Aorta (tissue), 5 donors: ENCODE measurements at regions not wholly inside any gene's neighbourhood (a gene's known extent, or its start where the extent isn't known, plus 50 kb on each side); places are given as distances from the start of the nearest gene placed in this dataset.

Experiments
- ATAC-seq: fragments of 200-7000 bp; cut with Tn5 transposase; one replicate; pipeline ENCODE4 v1.9.1; 2022; ENCODE audit warnings: moderate library complexity; ENCODE audit not compliant: low FRiP score
- DNase-seq, 2 donors: peaks; one replicate each; pipeline ENCODE4 v3.0.0-alpha.2; 2020
- H3K27ac ChIP-seq, 2 donors: one replicate each; pipeline ENCODE4 v1.5.1; 2013; ENCODE audit warnings: low read length in 2 of 2, mild to moderate bottlenecking in 2 of 2, moderate library complexity in 2 of 2, control low read depth in 1 of 2, inconsistent platforms in 1 of 2, low read depth in 1 of 2
- H3K27me3 ChIP-seq, 2 donors: one replicate each; pipeline ENCODE4 v1.6.1; 2013; ENCODE audit warnings: control low read depth in 1 of 2, low read length in 1 of 2, mild to moderate bottlenecking in 1 of 2, moderate library complexity in 1 of 2; ENCODE audit not compliant: insufficient read depth in 2 of 2, control insufficient read depth in 1 of 2
- H3K36me3 ChIP-seq, 2 donors: one replicate each; pipeline ENCODE4 v1.6.1; 2013; ENCODE audit warnings: control low read depth in 1 of 2, low read length in 1 of 2, mild to moderate bottlenecking in 1 of 2; ENCODE audit not compliant: insufficient read depth in 2 of 2, control insufficient read depth in 1 of 2
- H3K4me1 ChIP-seq, 2 donors: one replicate each; pipeline ENCODE4 v1.6.1; 2013; ENCODE audit warnings: low read length in 2 of 2, control low read depth in 1 of 2, mild to moderate bottlenecking in 1 of 2, moderate library complexity in 1 of 2; ENCODE audit not compliant: insufficient read depth in 2 of 2, control insufficient read depth in 1 of 2
- H3K4me3 ChIP-seq, 2 donors: one replicate each; pipeline ENCODE4 v1.5.1; 2013; ENCODE audit warnings: low read length in 2 of 2, control low read depth in 1 of 2, mild to moderate bottlenecking in 1 of 2
- H3K9me3 ChIP-seq: one replicate; pipeline ENCODE4 v1.6.1; 2013; ENCODE audit warnings: mild to moderate bottlenecking, low read length; ENCODE audit not compliant: control insufficient read depth
- WGBS, 2 donors: extraction: QIAGEN DNeasy Blood & Tissue Kit; methylation state at CpG; one replicate each; pipeline ENCODE4 v1.1.7; 2013; 5-methylcytosine and 5-hydroxymethylcytosine counted together
- intact Hi-C, 2 donors: fragments of 100-400 bp; cut with DNase I; formaldehyde crosslinking; loops; one replicate each; pipeline versions ENCODE4 v1.14.2 to v1.15.0; 2022
- donor health status: healthy with polysubstance abuse.
- donor health status: Bipolar disorder and iron deficiency.
- donor health status: DM: no; HTN: no; CAD: no.
- donor health status: DM: no; HTN: no; CAD: no.
- donor health status: DM: yes; HTN: yes; CAD: no.

- intact Hi-C loops, result no loop called here
- H3K4me3 ChIP-seq, result no peak overlapping the region
- DNase-seq, result no peak
These were observed 126.7 kb downstream of the CYLD start for GRCh38 chr16:50868577-50868976.

GRCh38 chr16:50866806-50867205, 124.9 kb downstream of the CYLD start:
- H3K4me1 ChIP-seq, result no peaks in the 10 kb centered on the region
- 86 to 90% methylated on average over 2 of the region's 2 CpGs for WGBS, 2 donors
- no peak for ATAC-seq
- intact Hi-C loops, result no loop called here
- no peak for DNase-seq
- no peak overlapping the region for H3K27ac ChIP-seq
- H3K36me3 ChIP-seq, result no peaks in the 10 kb centered on the region
- H3K4me3 ChIP-seq, result no peak overlapping the region
- H3K9me3 ChIP-seq, result no peaks in the 10 kb centered on the region
- no peaks in the 10 kb centered on the region for H3K27me3 ChIP-seq

More at GRCh38 chr16:50868577-50868976, 126.7 kb downstream of the CYLD start:
- ATAC-seq, result no peak
- no peaks in the 10 kb centered on the region for H3K9me3 ChIP-seq
- no peaks in the 10 kb centered on the region for H3K36me3 ChIP-seq
- H3K27ac ChIP-seq, result no peak overlapping the region
- no peaks in the 10 kb centered on the region for H3K4me1 ChIP-seq
- no peaks in the 10 kb centered on the region for H3K27me3 ChIP-seq

DNA sequence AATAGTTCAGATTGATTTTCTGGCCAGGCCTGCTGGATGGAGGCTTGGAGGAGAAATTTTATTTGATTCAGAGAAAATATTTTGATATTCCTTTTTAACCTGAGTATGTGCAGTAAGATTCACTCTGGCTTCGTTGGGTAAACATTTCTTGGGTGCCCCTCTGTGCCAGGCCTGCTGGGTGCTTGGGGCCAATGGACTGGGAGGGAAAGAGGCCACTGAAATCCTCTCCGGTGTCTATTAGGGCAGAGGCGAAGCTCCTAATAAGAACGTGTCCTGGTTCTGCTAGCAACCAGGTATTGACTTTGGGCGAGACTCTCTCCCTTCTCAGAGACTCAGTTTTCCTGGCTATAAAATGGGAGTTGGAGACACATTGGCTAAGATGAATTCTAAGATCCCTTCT, 122.5 kb downstream of the CYLD start:
- Histone ChIP-seq H3K4me3 (no peak overlapping the region), H3K9me3 (no peaks in the 10 kb centered on the region), H3K36me3 (no peaks in the 10 kb centered on the region), H3K4me1 (no peaks in the 10 kb centered on the region), H3K27me3 (no peaks in the 10 kb centered on the region), H3K27ac (no peak overlapping the region)
- intact Hi-C loops, result no loop called here
- ATAC-seq (no peak), DNase-seq (no peak)
- 87 to 89% methylated on average over 5 of the region's 5 CpGs for WGBS, 2 donors

DNA sequence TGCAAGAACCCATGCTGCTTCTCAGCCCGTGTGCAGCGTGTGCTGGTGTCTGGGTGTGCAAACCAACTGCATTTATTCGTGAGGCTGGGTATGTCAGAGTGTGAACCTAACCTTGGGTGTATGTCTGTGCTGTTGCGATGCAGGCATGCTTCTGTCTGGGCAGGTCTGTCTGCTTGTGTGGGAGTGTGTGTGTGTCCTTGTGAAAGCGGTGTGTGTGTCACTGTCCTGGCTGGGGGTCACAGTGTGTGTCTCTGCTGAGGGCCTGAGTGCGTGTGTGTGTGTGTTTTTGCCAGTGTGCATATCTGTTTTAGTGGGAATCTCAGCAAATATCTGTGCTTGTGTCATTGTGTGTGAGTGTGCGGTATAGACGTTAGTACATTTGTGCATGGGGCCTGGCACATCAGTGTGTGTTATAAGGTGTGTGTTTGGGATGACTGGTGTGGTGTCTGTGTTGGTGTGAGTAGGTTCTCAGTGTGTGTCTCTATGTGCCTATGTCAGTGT, 121.8 kb downstream of the CYLD start:
- Histone ChIP-seq H3K27ac (no peak overlapping the region), H3K27me3 (no peaks in the 10 kb centered on the region), H3K36me3 (no peaks in the 10 kb centered on the region), H3K4me3 (no peak overlapping the region), H3K9me3 (no peaks in the 10 kb centered on the region), H3K4me1 (no peaks in the 10 kb centered on the region)
- WGBS, 2 donors, result 91 to 94% methylated on average over 8 of the region's 8 CpGs
- intact Hi-C loops, result no loop called here
- ATAC-seq (no peak), DNase-seq (no peak)

DNA sequence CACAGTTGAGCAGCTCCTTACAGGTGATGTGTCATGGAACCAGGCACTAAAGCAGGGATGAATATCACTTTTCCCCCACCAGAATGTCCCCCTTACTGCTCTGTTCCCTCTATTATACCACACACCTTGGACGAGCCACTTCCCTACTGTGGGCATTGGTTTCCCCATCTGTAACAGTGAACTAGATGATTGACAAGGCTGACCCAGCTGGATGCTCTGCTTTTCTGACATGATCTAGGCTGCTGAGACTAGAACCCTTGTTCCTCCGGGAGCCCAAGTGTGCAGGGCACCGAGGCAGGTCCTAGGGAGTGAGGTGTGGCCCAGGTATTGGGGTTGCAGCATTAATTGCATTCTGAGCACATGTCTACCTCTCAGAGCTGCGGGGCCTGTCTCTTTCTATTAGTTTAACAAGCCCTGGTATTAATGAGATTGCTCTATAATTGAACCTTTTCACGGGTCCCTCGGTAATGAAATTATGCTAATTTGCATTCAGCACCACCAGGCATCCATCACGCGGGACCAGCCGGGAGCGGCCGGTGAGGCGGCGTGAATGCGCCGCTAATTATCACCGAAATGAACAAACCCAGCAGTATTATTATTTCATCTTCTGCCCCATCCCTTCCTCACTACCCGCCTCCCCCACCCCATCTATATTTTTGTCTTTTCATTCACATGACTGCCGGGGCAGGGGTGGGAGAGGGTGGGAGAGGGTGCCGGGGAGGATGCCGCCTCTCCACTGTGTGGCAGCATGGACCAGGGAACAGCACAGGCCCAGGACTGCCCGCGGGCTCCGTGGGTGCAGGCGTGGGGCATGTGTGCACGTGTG, 121.1 kb downstream of the CYLD start:
- Histone ChIP-seq H3K9me3 (no peaks in the 10 kb centered on the region), H3K27ac (no peak overlapping the region), H3K36me3 (no peaks in the 10 kb centered on the region), H3K4me1 (no peaks in the 10 kb centered on the region), H3K4me3 (no peak overlapping the region), H3K27me3 (no peaks in the 10 kb centered on the region)
- DNase-seq (no peak), ATAC-seq (no peak)
- intact Hi-C loops, result no loop called here
- WGBS, 2 donors, result 83 to 85% methylated on average over 25 of the region's 25 CpGs

- ATAC-seq (no peak), DNase-seq (no peak)
- no peaks in the 10 kb centered on the region for H3K27me3 ChIP-seq
- H3K9me3 ChIP-seq, result no peaks in the 10 kb centered on the region
- intact Hi-C loops, result no loop called here
- no peak overlapping the region for H3K27ac ChIP-seq
- no peaks in the 10 kb centered on the region for H3K36me3 ChIP-seq
- H3K4me3 ChIP-seq, result no peak overlapping the region
- WGBS, 2 donors, result 6 to 12% methylated on average over 4 of the region's 4 CpGs
- H3K4me1 ChIP-seq, result no peaks in the 10 kb centered on the region
These were observed 120.1 kb downstream of the CYLD start for GRCh38 chr16:50861970-50862411.

GRCh38 chr16:50861451-50861850, 119.6 kb downstream of the CYLD start:
- Histone ChIP-seq H3K4me1 (no peaks in the 10 kb centered on the region), H3K9me3 (no peaks in the 10 kb centered on the region), H3K36me3 (no peaks in the 10 kb centered on the region), H3K27me3 (no peaks in the 10 kb centered on the region), H3K4me3 (no peak overlapping the region), H3K27ac (no peak overlapping the region)
- 84% methylated on average over 4 of the region's 4 CpGs for WGBS, 2 donors
- intact Hi-C loops, result no loop called here
- no peak for ATAC-seq
- DNase-seq, result no peak

DNA sequence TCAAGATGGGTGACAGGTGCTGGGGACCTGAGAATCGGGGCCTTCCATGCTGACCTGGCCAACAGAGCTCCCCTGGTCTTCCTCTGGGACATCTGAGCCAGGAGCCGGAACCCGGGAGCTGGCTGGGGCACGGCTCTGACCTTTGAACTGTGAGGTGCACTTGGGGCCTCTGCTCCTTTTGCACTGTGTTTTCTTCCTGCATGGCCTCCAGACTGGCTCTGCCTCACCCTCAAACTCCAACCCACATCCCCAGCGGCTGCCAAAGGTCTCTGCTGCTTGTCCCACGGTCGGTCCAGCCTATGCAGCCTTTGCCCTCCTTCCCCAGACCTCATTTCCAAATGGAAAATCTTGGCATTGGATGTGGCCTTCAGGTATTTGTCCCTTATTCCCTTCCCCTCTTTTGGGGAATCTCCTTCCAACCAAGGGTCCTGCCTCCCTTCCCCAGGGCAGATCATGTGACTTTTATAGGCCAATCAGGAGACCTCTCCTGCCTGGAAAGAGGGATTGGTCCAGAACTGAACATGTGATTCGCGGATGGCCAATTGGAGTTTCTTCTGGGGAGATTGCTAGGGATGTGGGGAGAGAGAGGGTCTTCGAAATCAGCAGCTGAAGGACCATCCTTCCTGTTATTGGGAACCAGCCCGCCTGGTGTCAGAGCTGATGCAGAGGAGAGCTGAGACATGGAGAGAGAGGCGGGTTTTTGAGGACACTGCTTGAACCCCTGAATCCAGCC, 117.9 kb downstream of the CYLD start:
- ATAC-seq, result no peak
- no peaks in the 10 kb centered on the region for H3K9me3 ChIP-seq
- WGBS, 2 donors, result 86 to 89% methylated on average over 12 of the region's 12 CpGs
- no peaks in the 10 kb centered on the region for H3K4me1 ChIP-seq
- no peaks in the 10 kb centered on the region for H3K36me3 ChIP-seq
- no peak overlapping the region for H3K4me3 ChIP-seq
- H3K27ac ChIP-seq, result no peak overlapping the region
- H3K27me3 ChIP-seq, result no peaks in the 10 kb centered on the region
- intact Hi-C loops, result no loop called here
- DNase-seq, result no peak
